PC-9 (cell line): ENCODE measurements at regions not wholly inside any gene's neighbourhood (a gene's known extent, or its start where the extent isn't known, plus 50 kb on each side); places are given as distances from the start of the nearest gene placed in this dataset.

Experiments
- CTCF ChIP-seq: fragments of 200-600 bp; sonication (generic); conservative IDR thresholded peaks from 2 replicates; pipeline ENCODE4 v1.6.1; 2017; ENCODE audit warnings: mixed run types, antibody characterized with exemption, mild to moderate bottlenecking, moderate library complexity
- EZH2 ChIP-seq: fragments of 200-600 bp; sonication (generic); IDR thresholded peaks from 2 replicates; pipeline ENCODE4 v1.8.0; 2017; ENCODE audit warnings: antibody characterized with exemption, low read depth

DNA sequence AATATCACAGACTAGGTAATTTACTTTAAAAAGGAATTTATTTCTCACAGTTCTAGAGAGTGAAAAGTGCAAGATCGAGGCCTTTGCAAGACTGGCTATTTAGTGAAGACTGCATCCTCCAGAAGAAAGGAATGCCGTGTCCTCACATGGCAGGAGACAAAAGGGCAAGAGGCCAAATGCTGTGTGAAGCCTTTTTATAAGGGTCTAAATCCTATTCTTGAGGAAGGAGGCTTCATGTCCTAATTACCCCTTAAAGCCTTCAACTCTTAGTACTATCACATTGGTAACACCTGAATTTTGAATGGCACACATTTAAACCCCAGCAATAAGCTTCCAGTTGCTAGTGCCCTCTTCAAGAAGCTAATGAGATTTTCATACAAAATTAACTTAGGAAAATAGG lies 1882.3 kb upstream of the PIK3C3 start:
- TF ChIP-seq CTCF (no peak), EZH2 (no peak)
